ENCODE measurements at regions not wholly inside any gene's neighbourhood (a gene's known extent, or its start where the extent isn't known, plus 50 kb on each side); places are given as distances from the start of the nearest gene placed in this dataset.

DNA sequence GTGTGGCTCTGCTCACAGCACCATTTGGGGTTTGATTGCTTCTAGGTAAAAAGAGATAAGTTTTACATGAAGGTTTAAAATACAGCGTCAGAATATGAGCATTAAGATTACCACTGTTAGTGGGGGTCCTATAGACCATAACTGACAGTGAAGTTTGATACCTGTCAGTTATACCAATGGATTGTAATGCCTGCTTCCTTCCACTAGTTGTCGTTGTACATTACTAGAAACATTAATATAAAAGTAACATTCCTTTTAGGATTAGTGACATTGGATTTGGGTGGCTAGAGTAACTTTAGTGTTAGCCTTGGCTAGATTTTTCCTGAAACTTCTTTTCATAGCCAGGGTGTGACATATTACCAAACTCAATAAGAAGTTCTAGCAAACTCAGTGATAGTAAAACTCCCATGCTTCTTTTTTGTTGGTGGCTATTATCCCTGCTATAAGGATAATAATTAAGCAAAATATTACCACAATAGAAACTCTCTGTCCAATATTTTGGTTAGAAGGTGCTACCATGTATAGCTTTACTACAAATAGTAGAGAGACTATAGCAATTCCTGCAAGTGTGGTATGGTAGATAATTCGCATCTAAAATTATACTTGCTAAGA lies 57.1 kb downstream of the FAM181B start:
- no peak for DNase-seq

DNA sequence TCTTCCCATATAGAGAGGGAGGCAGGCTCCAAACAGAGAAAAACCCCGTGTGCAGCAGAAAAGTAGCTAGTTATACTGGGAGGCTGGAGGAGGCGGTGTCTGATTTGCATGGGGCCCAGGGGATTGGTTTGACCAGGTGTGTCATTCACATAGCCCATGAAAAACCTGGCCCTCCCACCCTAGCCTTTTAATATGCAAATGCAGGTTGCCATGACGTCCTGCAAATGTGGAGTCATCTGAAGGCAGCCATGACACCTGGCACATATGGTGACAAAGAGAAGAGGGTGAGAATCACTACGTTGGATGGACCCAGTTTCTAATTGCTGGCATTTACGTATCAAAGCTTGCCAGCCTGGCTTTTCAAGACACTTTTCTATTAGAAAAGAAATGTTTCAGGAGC lies 57.8 kb downstream of the FAM181B start:
- DNase-seq = no peak

DNA sequence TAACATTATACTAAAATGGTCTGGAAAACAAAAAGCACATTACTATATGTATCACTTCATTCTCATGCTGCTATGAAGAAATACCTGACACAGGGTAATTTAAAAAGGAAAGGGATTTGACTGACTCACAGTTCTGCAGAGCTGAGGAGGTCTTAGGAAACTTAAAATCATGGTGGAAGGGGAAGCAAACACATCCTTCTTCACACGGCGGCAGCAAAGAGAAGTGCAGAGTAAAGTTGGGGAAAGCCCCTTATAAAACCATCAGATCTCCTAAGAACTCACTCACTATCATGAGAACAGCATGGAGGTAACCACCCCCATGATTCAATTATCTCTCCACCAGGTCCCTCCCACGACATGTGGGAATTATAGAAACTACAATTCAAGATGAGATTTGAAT lies 60.0 kb downstream of the FAM181B start:
- DNase-seq = no peak

DNA sequence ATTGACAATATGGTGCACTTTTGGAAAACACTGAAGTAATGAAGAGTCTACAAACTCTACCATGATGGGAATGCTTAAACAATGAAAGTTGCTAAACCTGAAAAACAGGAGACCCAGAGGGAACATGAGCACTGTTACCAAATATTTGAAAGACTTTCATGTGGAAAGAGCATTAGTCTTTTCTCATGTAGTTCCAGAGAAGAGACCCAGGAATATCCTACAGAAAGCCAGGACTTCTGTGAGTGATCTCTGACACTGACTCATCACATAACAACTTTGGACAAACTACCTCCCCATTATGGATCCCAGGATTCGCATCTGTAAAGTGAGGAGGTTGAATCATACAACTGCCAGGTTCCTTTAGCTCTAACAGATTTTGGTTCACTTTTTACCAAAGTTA lies 62.2 kb downstream of the FAM181B start:
- no peak for DNase-seq

DNA sequence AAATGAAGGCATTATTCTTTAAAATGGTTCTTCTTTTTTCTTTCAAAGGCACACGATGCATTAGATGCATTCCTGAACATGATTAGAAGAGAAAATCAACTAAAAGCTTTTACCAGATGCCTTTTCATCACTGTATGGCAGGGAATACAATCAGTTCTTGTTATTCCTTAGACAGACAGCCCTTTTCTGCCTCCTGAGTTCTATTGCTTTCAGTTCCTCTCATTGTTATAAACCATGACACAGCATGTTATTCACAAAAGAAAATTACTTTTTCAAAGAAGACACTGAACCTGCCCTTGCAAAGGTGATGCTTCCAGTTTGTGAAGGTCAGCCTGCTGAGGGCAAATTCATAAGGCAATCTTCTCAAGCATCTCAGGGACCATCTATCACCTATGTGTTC lies 70.1 kb downstream of the FAM181B start:
- DNase-seq = no peak

DNA sequence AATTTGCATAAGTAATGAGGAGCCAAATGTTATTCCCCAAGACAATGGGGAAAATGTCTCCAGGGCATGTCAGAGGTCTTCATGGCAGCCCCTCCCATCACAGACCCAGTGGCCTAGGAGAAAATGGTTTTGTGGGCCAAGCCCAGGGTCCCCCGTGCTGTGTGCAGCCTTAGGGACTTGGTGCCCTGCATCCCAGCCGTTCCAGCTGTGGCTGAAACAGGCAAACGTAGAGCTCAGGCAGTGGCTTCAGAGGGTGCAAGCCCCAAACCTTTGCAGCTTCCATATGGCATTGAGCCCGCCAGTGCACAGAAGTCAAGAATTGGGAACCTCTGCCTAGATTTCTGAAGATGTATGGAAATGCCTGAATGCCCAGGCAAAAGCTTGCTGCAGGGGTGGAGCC lies 79.9 kb downstream of the FAM181B start:
- no peak for DNase-seq

DNA sequence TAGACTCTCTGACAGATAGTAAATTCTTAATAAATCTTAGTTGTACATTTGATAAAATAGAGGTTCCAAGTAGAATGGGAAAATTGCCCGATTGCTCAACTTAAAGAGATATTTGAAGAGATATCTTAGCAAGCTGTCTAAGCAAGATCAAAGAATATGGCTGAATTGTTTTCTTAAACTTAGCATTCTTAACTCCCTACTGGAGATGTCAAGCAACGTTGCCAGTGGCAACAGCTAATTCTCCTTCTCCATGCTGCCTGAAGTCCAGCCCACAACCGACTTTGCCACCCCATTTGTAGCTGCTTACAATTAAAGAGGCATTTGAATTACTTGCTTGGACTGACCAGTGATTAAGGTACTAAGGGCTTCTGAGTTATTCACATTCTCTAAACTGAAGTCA lies 94.4 kb downstream of the FAM181B start:
- DNase-seq = no peak

DNA sequence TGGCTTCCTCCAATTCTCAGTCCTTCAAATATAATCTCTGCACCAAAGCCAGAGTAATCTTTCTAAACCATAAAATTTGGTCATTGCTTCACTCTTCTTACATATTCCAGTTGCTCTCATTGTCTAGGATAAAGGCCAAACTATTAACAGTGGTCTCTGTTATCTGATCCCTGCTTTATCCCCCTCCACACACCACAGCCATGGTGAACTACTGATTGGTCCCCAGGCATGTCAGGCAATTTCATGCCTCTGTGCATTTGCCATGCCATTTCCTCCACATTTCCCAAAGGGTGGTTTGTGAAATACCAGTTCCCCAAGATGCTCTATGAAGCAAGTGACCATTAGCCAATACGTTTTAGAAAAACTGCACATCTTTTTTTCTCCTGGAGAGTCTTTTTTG lies 97.0 kb downstream of the FAM181B start:
- DNase-seq = no peak

DNA sequence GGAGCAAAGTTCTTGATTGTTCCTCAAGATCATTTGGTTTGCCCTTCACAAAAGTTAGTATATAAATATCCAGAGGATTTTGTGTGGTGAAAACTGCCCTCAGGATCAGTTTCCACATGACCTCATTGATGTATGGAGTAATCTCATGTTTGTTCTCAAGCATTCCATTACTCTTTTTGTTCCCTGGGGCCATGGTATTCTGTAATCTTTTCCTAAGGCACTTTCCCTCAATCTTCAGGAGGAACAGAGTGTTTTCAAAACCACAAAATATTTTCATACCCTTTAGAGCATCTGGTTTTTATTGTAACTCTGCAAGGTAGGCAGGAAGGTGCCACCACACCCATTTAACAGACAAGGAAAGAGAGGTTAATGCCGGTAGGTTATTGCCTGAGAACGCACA lies 99.6 kb downstream of the FAM181B start:
- no peak for DNase-seq

DNA sequence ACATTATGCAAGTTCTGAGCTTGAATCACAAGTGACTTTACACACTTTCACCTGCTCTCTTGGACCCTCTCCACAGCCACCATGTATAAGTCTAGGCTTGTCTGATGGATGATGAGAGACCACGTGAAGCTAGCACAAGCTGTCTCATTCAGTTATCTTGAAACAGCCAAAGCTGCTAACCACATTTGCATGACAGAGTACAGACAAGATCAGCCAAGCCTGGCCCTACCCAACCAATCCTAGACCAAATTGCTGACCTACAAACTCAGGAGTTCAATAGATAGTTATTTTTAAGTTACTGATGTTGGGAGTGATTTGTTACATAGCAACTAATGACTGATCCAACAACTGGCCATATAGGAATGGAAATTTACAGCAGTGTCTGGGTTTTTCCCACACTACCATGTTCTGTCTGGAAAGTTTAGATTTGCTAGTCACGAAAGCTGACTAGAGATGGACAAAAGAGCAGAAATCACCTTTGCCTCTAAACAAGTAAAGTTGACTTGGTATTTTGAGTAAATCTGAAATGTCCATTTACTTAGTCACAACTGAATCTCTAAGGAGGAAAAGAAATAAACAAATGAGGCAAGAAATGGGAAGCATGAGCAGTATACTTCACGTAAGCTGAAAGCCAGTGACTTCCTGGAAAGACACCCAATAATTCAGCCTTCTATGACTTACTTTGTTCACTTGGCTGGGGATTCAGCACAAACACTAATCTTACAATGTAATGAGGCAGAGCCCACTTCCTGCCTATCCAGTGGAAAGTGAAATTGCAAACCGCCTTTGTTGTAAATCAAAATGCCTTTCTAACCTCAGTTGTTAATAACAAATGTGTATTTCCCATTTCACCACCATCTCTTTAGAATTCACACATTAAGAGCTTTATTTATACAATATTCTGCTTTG lies 101.7 kb downstream of the FAM181B start:
- no peak for DNase-seq

DNA sequence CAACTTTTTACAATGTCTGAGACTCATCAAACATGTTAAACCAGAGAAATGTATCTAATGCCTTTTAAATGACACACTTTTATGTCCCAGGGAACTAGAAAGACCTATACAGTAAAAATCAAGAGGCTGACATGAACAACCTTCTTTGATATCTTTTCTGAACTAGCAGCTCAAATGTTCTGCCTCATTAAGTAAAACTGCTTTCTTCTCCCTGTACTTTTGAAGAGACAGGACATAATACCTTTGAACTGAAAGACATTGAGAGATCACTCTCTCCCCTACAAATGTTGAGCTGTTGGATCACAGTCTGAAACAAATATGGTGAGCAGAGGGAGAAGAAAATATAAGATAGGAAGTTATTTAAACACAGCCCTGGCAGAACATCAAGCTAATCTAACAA lies 123.0 kb downstream of the FAM181B start:
- DNase-seq = no peak

DNA sequence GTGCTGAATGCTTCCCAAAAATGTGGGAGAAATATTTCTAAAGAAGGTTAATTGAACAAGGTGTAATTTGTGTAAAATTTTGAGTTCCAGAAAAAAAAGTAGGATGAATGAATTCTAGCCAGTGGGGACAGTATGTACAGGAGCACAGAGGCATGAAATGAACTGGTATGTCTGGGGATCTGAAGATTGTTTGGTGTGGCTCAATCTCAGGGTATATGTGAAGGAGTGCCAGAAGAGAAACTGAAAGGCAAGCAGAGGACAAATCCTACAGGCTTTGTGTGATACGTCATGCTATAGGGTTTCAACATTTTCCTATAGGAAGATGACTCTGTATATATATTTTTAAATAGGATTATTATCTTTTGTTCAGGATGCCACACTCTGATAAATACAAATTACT lies 126.9 kb downstream of the FAM181B start:
- no peak for DNase-seq

DNA sequence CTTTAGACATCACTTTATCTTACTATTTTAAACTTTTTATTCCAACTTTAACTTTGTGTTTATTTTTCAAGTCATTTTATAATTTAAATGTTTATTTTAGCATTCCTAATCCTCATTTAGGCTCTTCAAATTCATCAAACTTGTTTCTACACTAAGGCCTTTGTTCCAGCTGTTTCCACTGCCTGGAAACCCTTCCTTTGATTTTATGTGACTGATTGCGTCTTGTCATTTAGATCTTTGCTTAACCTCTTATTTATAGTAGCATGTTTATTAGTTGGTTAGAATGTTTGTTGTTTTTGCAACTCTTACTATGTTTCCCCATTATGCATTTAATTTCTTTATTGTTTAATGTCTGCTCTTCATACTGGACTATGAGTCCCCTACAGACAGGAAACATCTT lies 132.0 kb downstream of the FAM181B start:
- DNase-seq = no peak

DNA sequence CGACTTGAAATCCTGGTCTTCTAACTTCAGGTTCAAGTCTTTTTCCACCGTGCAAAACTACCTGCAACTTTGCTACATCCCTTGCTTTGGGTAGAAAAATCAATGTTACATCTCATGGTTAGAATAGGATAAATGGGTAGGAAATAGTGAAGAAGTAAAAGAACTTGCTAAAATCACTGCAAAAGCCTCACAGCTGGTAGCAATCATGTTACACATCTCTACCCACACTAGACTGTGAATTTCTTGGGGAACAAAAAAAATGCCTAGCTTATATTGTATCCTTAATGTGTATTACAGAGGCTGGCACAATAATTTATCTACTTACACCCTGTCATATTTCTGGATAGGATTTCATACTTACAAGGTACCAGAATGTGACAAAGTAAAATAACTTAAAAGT lies 133.8 kb downstream of the FAM181B start:
- no peak for DNase-seq

DNA sequence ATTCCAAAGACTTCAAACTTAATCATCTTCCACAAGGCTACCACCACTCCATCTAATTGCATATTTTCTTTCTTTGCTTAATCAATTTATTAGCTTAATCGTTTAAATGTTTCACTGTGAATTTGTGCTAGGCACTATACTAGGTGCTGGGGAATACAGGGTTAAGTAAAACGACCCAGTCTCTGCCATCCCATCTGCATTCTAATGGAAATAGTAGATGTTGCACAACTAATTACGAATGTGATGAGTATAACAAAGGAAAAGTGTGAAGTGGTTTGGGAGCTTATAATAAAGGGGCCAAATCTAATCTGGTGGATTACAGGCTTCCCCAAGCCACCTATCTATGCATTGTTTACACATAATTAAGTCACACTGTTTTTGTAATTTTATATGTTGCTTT lies 147.1 kb downstream of the FAM181B start:
- DNase-seq = no peak

DNA sequence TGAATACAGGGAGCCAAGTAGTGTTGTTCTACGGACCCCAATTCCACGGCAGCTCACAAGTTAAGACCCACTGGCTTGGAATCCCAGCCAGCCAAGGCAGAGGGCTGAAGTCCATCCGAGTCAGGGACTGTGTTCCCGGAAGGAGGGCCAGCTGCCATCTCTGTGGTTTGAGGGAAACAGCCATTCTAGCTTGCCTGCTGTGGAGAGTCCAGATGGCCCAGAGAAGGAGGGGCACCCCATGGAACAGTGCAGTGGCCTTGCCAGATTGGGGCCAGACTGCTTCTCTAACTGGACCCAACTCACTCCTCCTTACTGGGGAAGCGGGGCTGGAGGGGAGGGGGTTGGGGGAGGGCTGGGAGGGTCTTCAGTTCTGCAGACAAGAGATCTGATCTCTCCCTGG lies 156.4 kb downstream of the FAM181B start:
- no peak for DNase-seq

DNA sequence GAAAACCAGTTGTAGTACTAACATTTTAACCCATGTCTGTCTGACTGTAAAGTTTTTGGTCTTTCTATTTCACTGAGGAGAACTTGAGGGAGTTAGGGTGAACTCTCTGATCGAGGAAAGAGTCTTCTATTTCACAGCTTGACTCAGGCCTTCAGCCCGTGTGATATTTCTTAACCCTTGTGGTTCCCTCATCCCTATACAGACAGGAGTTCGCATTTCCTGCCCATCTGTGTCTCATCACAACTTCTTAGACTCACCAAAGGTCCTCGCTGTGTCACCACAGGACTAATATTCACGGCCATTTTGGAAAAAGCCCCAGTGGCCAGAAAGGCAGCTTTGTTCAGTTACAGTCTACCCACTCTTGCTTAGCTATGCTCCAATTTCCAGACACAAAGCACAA lies 172.8 kb downstream of the FAM181B start:
- DNase-seq = no peak

DNA sequence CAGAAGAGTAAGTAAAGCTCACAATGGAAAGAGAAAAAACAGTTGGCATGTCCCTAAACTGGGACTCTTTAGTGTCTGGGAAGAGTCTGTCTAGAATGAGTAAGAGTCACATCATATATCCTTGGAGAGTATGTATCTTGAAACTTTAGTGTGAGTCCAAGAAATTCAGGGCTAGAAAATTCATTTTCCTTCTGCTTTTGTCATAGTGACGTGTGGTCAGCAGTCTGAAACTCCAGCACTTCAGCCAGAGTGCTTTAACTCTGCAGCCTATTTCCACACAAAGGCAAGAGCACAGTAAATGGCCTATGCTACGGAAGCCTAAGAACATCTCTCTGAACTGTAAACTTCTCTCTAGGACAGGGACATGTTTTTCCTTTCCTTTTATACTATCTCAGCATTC lies 174.1 kb downstream of the FAM181B start:
- no peak for DNase-seq

DNA sequence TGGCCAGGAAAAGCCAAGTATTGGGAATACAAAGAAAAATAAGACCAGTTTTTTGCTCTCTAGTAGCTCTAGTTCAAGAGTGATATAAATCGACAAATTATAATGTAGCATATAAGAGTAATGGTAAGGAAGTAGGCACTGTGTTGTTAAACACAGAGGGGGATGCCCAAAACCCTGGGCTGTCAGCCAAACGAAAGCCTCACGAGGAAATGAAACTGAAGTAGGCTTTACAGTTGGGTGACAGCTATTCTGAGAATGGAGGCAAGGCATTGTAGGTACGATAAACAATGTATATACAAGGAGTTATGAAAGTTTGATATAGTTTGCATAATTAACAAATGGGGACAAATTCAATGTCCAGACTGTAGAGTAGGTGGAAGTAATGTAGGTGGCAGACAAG lies 176.4 kb downstream of the FAM181B start:
- no peak for DNase-seq

DNA sequence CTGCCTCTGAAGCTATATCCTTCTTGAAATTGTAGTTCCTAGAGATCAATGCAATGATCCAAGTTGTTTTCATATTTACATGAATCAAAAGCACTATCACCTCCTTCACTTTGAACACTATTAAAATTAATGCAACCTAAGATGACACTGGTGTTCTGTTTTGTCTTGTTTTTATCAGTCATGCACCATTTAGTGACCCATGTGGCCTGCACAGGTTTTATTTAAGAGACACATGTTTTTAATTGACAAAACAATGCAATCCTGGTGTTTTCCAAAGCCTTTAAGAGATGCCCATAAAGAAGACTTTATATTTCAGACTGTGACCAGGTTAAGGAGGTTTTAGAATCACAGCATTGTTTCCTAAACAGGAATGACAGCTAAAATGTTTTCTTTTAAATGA lies 177.5 kb downstream of the FAM181B start:
- DNase-seq = no peak

DNA sequence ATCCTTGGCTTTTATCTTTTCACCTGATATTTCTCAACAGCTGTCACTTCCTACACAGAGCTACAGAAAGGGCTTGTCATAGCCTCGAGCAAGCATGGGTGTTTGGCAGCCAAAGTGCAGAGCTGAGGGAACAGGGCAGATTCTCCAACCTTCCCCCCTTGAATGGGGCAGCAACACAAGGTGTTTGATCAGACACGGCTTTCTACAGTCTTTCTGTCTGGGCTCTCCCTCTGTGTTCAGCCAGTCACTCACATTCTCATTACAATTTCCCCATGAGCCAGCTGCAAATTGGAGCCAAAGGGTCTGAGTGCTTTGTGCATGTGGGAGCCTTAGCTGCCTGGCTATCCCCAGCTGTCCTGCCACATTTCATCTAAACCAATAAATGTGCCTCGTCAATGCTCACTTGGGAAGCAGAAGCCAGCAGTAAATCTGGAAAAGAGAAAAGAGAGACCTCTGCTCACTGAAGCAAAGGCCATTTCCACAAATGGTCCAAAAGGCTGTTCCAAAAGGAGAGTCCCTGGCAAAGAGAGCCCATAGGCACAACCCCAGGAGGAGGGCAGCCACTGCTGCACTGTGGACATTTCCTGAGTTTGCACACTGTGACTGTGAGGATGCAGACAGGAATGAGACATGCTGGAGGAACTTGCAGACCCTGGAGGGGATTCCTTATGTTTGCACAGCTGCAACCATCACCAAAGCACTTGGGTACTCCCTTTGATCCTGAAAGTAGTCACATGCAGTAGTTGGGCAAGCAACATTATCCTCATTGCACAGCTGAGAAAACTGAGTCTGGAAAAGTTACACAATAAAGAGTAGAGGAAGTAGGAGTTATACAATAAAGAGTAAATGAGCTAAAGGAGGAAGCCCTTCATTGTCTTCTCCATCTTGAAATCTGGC lies 186.8 kb downstream of the FAM181B start:
- DNase-seq = no peak

DNA sequence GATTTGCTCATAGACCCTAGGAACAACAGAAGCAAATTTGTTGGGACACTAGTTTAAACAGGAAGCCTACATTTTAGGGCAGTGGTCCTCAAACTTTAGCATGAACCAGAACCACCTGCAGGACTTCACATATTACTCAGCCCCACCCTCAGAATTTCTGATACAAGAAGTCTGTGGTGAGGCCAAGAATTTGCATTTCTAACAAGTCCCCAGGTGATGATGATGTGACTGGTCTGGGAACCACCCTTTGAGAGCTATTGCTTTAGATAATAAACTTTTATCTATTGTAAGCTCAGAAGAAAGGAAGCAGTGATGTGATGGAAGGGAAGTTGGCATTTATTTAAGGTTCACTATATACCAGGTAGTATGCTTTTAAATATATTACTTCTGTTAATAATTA lies 194.0 kb downstream of the FAM181B start:
- DNase-seq = no peak

DNA sequence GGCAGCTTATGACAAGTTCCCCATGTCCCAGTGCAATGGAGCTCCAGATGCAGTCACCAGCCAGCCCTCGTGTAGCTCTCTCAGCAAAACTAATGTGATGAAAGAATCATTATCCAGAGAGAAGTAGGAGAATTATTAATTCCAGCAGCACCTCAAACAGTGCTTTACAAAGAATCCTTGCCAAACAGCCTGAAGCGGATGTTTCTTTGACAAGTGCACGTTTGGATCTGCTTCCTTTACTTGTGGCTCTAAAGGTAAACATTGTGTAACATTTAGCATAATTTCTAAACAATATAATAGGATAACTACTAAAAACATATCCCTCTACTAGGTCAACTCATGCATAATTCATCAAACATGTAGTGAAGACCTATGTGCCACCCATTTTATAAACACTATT lies 197.0 kb downstream of the FAM181B start:
- DNase-seq = no peak

All from fibroblast of skin of right biceps (primary cell).